HepG2 (cell line): ENCODE measurements at regions not wholly inside any gene's neighbourhood (a gene's known extent, or its start where the extent isn't known, plus 50 kb on each side); places are given as distances from the start of the nearest gene placed in this dataset.
A peak's percentile ranks its signal among the peaks of the same experiment; 100 is the strongest.

Experiments used
- ATAC-seq: fragments of 200-7000 bp; cut with Tn5 transposase; 3 replicates; pipeline ENCODE4 v1.9.1; 2020; ENCODE audit warnings: mild to moderate bottlenecking, moderate library complexity
- BruUV-seq: library from RNA; stranded (reverse); fragments of 400-500 nt; replicated peaks from 2 replicates; lab custom pipeline; 2021; lab: Mats Ljungman, UMichigan
- CTCF ChIA-PET: fragments of 300-600 bp; formaldehyde crosslinking; extraction: SDS; loops from one replicate; lab custom pipeline; 2021; ENCODE audit warnings: low total read pairs, inconsistent platforms, low intra/inter-chr PET ratio; lab: Yijun Ruan, JAX
- POLR2A ChIA-PET: fragments of 350-600 bp; sonication (Branson Sonifier 250); formaldehyde crosslinking; loops from one replicate; lab custom pipeline; 2020; ENCODE audit warnings: antibody characterized with exemption, inconsistent platforms; lab: Yijun Ruan, JAX
- DNase-seq: peaks from one replicate; pipeline ENCODE4 v3.0.0-alpha.2; 2015; ENCODE audit warnings: low spot score
- FAIRE-seq: peaks from 3 replicates; lab custom pipeline; 2011; peaks lifted over from hg19 to GRCh38; lab: Jason Lieb, UNC
- H2AFZ ChIP-seq: one replicate; pipeline ENCODE4 v1.6.1; 2011; ENCODE audit warnings: low read length, inconsistent platforms
- H3K27ac ChIP-seq: fragments of 300-600 bp; 3 replicates; pipeline ENCODE4 v1.8.0; 2011; ENCODE audit warnings: mixed run types, mild to moderate bottlenecking, mixed read lengths, low read length, inconsistent platforms; ENCODE audit not compliant: insufficient read depth; ENCODE audit errors: extremely low read length
- H3K27me3 ChIP-seq, 2 experiments: fragments of 200-600 bp in 1 of 2; 2 replicates in 1 of 2; 3 replicates in 1 of 2; pipeline versions ENCODE4 v1.6.0 to v1.8.0; 2011; ENCODE audit warnings: low read length in 2 of 2, mild to moderate bottlenecking in 2 of 2, moderate library complexity in 2 of 2, inconsistent platforms in 1 of 2; ENCODE audit not compliant: insufficient read depth in 2 of 2, control insufficient read depth in 1 of 2
- H3K36me3 ChIP-seq, 2 experiments: fragments of 200-600 bp in 1 of 2; replicated peaks in 1 of 2; 2 replicates in 1 of 2; 3 replicates in 1 of 2; pipeline versions ENCODE4 v1.5.1 to v1.8.0; 2011; ENCODE audit warnings: low read length in 2 of 2, inconsistent platforms in 1 of 2; ENCODE audit not compliant: insufficient read depth in 2 of 2, control insufficient read depth in 1 of 2
- H3K4me1 ChIP-seq: 2 replicates; pipeline ENCODE4 v1.5.1; 2012; ENCODE audit warnings: low read length, inconsistent platforms; ENCODE audit not compliant: insufficient read depth
- H3K4me2 ChIP-seq: 2 replicates; pipeline ENCODE4 v1.6.0; 2011; ENCODE audit warnings: low read depth, low read length, inconsistent platforms
- H3K4me3 ChIP-seq, 3 experiments: fragments of 200-600 bp in 1 of 3; sonication (generic), shearing (Covaris generic) in 1 of 3; replicated peaks in 1 of 3; 2 replicates each; pipeline ENCODE4 v1.5.1; 2011 to 2016; ENCODE audit warnings: low read length in 3 of 3, inconsistent platforms in 2 of 3, low read depth in 2 of 3, mild to moderate bottlenecking in 2 of 3, control low read depth in 1 of 3, mixed read lengths in 1 of 3; ENCODE audit not compliant: insufficient read depth in 1 of 3
- H3K79me2 ChIP-seq: one replicate; pipeline ENCODE4 v1.6.1; 2011; ENCODE audit warnings: low read length, inconsistent platforms; ENCODE audit not compliant: insufficient read depth
- H3K9ac ChIP-seq: 2 replicates; pipeline ENCODE4 v1.6.0; 2011; ENCODE audit warnings: mild to moderate bottlenecking, low read depth, low read length, inconsistent platforms; ENCODE audit not compliant: insufficient read depth
- H3K9me3 ChIP-seq: 2 replicates; pipeline ENCODE4 v1.5.1; 2012; ENCODE audit warnings: mild to moderate bottlenecking, low read length
- H4K20me1 ChIP-seq: 2 replicates; pipeline ENCODE4 v1.6.0; 2011; ENCODE audit warnings: inconsistent platforms, mild to moderate bottlenecking, low read length, moderate library complexity; ENCODE audit not compliant: insufficient read depth
- CC2D1A ChIP-seq: sonication (generic); formaldehyde crosslinking; IDR thresholded peaks from 2 replicates; pipeline ENCODE4 v1.8.1; 2023; ENCODE audit warnings: mild to moderate bottlenecking, missing genetic modification reagents
- CEBPB ChIP-seq: IDR thresholded peaks from 2 replicates; pipeline ENCODE4 v1.6.1; 2011; ENCODE audit warnings: low read depth, low read length, improper control_type of control experiment, borderline replicate concordance
- MXI1 ChIP-seq: IDR thresholded peaks from 3 replicates; pipeline ENCODE4 v1.6.1; 2012; ENCODE audit warnings: low read depth, low read length, inconsistent platforms, borderline replicate concordance
- TOE1 ChIP-seq: sonication (generic); formaldehyde crosslinking; IDR thresholded peaks from 2 replicates; pipeline ENCODE4 v1.4.0; 2020; ENCODE audit warnings: mild to moderate bottlenecking, missing genetic modification reagents
- WIZ ChIP-seq: sonication (generic); formaldehyde crosslinking; IDR thresholded peaks from 2 replicates; pipeline ENCODE4 v1.5.1; 2020; ENCODE audit warnings: mild to moderate bottlenecking, missing genetic modification reagents
- ZNF143 ChIP-seq: sonication (generic); formaldehyde crosslinking; IDR thresholded peaks from 2 replicates; pipeline ENCODE4 v1.4.0; 2020; ENCODE audit warnings: missing genetic modification reagents
- WGBS: methylation state at CpG from one replicate; pipeline ENCODE4 v1.1.6; 2017; ENCODE audit warnings: low lambda C conversion rate; 5-methylcytosine and 5-hydroxymethylcytosine counted together
- in situ Hi-C: cut with HindIII; loops from 2 replicates; pipeline ENCODE4 v1.10.0; 2017; ENCODE audit warnings: low pct_unique_long_range_greater_than_20kb; ENCODE audit not compliant: extremely low pct_ligation_motif_present
- intact Hi-C: fragments of 100-400 bp; cut with micrococcal nuclease; formaldehyde crosslinking; loops from one replicate; pipeline ENCODE4 v1.10.0; 2022; ENCODE audit not compliant: unreplicated experiment
- TF ChIP-seq, protein P1 (sequence below): sonication (generic); formaldehyde crosslinking; IDR thresholded peaks from 2 replicates; pipeline ENCODE4 v1.5.0; 2020; ENCODE audit warnings: mild to moderate bottlenecking, missing genetic modification reagents

DNA sequence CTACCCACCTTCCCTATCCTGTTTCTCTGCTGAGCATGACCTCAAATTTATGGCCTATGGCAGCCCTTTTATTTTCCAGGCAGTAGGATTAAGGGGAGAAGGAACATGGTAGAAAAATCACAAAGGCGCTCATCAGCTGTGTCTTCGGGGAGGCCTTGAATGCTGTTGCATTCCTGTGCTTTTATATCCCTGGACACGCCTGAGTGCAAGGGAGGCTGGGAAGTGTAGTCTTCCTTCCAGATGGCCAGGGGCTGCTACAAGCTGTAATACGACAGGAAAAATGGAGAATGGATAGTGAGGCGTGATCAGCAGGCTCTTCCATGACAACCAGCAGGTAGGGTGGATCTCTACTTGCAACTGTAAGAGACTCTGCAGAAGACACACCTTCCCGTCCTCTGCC, 210.9 kb upstream of the GGTLC1 start:
- H3K4me3 ChIP-seq = no peak overlapping the region
- WGBS = 14% methylated on average over 6 of the region's 6 CpGs
- intact Hi-C loops = no loop called here

DNA sequence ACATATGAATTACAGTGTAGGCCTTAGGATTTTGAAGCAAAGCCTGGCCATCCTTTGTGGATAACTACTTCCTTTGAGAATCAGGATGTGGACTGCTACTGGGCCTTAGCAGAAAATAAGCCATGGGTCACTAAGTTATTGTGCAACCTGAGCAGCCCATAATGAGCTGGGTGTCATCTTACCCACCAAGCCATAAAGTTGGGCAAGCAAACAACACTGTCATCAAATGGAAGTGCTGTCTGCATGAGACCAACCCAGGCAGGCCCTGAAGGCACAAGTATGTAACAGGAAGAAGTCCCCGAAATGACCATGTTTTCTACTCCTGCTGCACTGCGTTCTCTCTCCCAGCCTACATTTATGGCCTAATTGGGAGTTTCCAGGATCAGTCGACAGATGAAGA, 205.6 kb upstream of the GGTLC1 start:
- H3K9ac ChIP-seq = no peak overlapping the region
- FAIRE-seq = no peak
- H3K4me3 ChIP-seq = no peak overlapping the region
- intact Hi-C loops = no loop called here
- no peak for TF ChIP-seq CC2D1A (CRISPR knock-in tag)
- no peak for TF ChIP-seq TOE1 (CRISPR knock-in tag)
- TF ChIP-seq, protein P1, sequence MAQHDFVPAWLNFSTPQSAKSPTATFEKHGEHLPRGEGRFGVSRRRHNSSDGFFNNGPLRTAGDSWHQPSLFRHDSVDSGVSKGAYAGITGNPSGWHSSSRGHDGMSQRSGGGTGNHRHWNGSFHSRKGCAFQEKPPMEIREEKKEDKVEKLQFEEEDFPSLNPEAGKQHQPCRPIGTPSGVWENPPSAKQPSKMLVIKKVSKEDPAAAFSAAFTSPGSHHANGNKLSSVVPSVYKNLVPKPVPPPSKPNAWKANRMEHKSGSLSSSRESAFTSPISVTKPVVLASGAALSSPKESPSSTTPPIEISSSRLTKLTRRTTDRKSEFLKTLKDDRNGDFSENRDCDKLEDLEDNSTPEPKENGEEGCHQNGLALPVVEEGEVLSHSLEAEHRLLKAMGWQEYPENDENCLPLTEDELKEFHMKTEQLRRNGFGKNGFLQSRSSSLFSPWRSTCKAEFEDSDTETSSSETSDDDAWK = no peak
- peak; percentile 71; the same call in 1 of the 2 replicates for TF ChIP-seq CEBPB
- ATAC-seq = no peak
- BruUV-seq = no TSS peak
- H4K20me1 ChIP-seq = no peaks in the 10 kb centered on the region
- H3K9me3 ChIP-seq = peaks cover 3% of the 10 kb centered on the region; the same call in 1 of the 2 replicates
- no peaks in the 10 kb centered on the region for H3K79me2 ChIP-seq
- H3K27ac ChIP-seq = no peak overlapping the region
- no peaks in the 10 kb centered on the region for H3K27me3 ChIP-seq
- no peaks in the 10 kb centered on the region for H3K4me1 ChIP-seq
- ChIA-PET POLR2A (no interaction called here), CTCF (no interaction called here)
- DNase-seq = no peak
- 41% methylated on average over 3 of the region's 3 CpGs for WGBS
- H3K4me2 ChIP-seq = no peak overlapping the region
- H3K36me3 ChIP-seq = no peaks in the 10 kb centered on the region
- in situ Hi-C loops = loop anchor here (10.0 kb wide), 1 partner anchor 61 kb away; no protein-coding TSS in a partner anchor
- H2AFZ ChIP-seq = no peak overlapping the region

More for the DNA sequence above, 210.9 kb upstream of the GGTLC1 start:
- Histone ChIP-seq H3K9ac (no peak overlapping the region), H3K79me2 (no peaks in the 10 kb centered on the region), H3K4me1 (no peaks in the 10 kb centered on the region), H3K9me3 (no peaks in the 10 kb centered on the region), H3K27ac (no peak overlapping the region), H3K36me3 (no peaks in the 10 kb centered on the region), H2AFZ (no peak overlapping the region), H3K27me3 (no peaks in the 10 kb centered on the region), H4K20me1 (no peaks in the 10 kb centered on the region), H3K4me2 (no peak overlapping the region)
- CTCF ChIA-PET = no interaction called here
- POLR2A ChIA-PET = no interaction called here
- no peak for DNase-seq
- BruUV-seq = no TSS peak
- ATAC-seq = no peak
- in situ Hi-C loops = loop anchor here (10.0 kb wide), 1 partner anchor 55 kb away; no protein-coding TSS in a partner anchor
- TF ChIP-seq ZNF143 (CRISPR knock-in tag) (peak; percentile 63), WIZ (CRISPR knock-in tag) (no peak), MXI1 (no peak)
- no peak for FAIRE-seq
